ENCODE measurements at regions not wholly inside any gene's neighbourhood (a gene's known extent, or its start where the extent isn't known, plus 50 kb on each side); places are given as distances from the start of the nearest gene placed in this dataset.

GRCh38 chr14:97061714-97062113 lies 264.5 kb downstream of the VRK1 start:
- no peak for TF ChIP-seq CTCF (IDR thresholded peaks at IDR 0.05)
- no peak for TF ChIP-seq POLR2A (IDR thresholded peaks at IDR 0.05)
